ENCODE measurements at regions not wholly inside any gene's neighbourhood (a gene's known extent, or its start where the extent isn't known, plus 50 kb on each side); places are given as distances from the start of the nearest gene placed in this dataset.

DNA sequence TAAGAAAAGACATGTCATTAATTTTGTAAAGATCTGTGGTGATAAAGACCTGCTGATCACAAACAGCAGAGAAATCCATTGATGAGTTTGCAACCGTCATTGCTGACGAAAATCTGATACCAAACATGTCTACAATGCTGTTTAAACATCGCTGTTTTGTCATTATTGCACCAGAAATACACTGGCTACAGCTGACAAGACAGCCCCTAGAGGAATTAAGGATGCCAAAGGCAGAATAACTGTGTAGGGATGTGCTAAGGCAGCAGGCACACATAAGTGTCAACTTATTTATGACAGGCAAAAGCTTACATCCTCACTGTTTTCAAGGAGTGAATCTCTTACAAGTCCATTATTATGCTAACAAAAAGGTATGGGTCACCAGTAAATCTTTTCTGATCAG, 439.3 kb downstream of the TLE1 start:
- H2BK12ac ChIP-seq (ENCODE audit: insufficient read length, low read depth, low read length), result no peak overlapping the region
- no peaks in the 10 kb centered on the region for H3K27me3 Mint-ChIP-seq (ENCODE audit: low read depth)
- H3K36me3 Mint-ChIP-seq (ENCODE audit: insufficient read depth in 1 of 3, low read depth in 3 of 3), result no peaks in the 10 kb centered on the region; a peak in 1 of 7 replicates
- H4K8ac ChIP-seq (replicated peaks; ENCODE audit: insufficient read length, low read depth, low read length), result no peak overlapping the region
- no peak overlapping the region for H3K23ac ChIP-seq (ENCODE audit: insufficient read length, low read depth, low read length)
- no peak overlapping the region for H3K27ac Mint-ChIP-seq
- H4K20me1 ChIP-seq (ENCODE audit: control insufficient read depth, insufficient read depth, insufficient read length), result no peaks in the 10 kb centered on the region
- H3K4ac ChIP-seq (ENCODE audit: low read depth, low read length), result no peak overlapping the region
- H2BK15ac ChIP-seq (ENCODE audit: low read depth, low read length), result no peak overlapping the region
- no peak overlapping the region for H3K18ac ChIP-seq (ENCODE audit: insufficient read length, low read depth, low read length)
- no peak overlapping the region for H2BK120ac ChIP-seq (ENCODE audit: low read depth, low read length, poor library complexity, severe bottlenecking)
- no peak overlapping the region for H3K56ac ChIP-seq (ENCODE audit: insufficient read length, low read depth, low read length)
- H3K9me3 Mint-ChIP-seq, result peaks cover 0 to 4% of the 10 kb centered on the region in 2 experiments; a peak in 2 of 5 replicates
- no peak overlapping the region for H3K9ac ChIP-seq (ENCODE audit: extremely low read depth, insufficient read length, low read length)
- H3K4me1 ChIP-seq (ENCODE audit: insufficient read depth, low read length), result no peaks in the 10 kb centered on the region; the same call in 1 of the 2 replicates
- no peak overlapping the region for H4K5ac ChIP-seq (ENCODE audit: insufficient read length, low read depth, low read length)
- H3K9me3 ChIP-seq (ENCODE audit: control insufficient read depth, low read depth, low read length), result no peaks in the 10 kb centered on the region
- peaks cover 3 to 7% of the 10 kb centered on the region in 2 experiments; a peak in 2 of 4 replicates for H3K4me1 Mint-ChIP-seq
- H3K27ac ChIP-seq (ENCODE audit: insufficient read length, low read depth, low read length), result no peak overlapping the region
- no peak overlapping the region for H3K14ac ChIP-seq (ENCODE audit: insufficient read depth, low read length)
- TF ChIP-seq, protein P1, sequence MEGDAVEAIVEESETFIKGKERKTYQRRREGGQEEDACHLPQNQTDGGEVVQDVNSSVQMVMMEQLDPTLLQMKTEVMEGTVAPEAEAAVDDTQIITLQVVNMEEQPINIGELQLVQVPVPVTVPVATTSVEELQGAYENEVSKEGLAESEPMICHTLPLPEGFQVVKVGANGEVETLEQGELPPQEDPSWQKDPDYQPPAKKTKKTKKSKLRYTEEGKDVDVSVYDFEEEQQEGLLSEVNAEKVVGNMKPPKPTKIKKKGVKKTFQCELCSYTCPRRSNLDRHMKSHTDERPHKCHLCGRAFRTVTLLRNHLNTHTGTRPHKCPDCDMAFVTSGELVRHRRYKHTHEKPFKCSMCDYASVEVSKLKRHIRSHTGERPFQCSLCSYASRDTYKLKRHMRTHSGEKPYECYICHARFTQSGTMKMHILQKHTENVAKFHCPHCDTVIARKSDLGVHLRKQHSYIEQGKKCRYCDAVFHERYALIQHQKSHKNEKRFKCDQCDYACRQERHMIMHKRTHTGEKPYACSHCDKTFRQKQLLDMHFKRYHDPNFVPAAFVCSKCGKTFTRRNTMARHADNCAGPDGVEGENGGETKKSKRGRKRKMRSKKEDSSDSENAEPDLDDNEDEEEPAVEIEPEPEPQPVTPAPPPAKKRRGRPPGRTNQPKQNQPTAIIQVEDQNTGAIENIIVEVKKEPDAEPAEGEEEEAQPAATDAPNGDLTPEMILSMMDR (conservative IDR thresholded peaks at IDR 0.05), result no peak
- H2AFZ ChIP-seq (ENCODE audit: low read length), result no peak overlapping the region
- no peak overlapping the region for H2BK20ac ChIP-seq (ENCODE audit: low read depth, low read length, poor library complexity, severe bottlenecking)
- H3K4me3 Mint-ChIP-seq, result no peak overlapping the region
- H3T11ph ChIP-seq (ENCODE audit: low read length), result no peak overlapping the region
- no peak for DNase-seq
- H3K79me1 ChIP-seq (ENCODE audit: insufficient read depth, low read depth, low read length, poor library complexity, severe bottlenecking), result no peaks in the 10 kb centered on the region
- no peak overlapping the region for H2AK5ac ChIP-seq (ENCODE audit: insufficient read length, low read length)
- no CpG with 5 or more reads among the region's 3 CpGs for WGBS (ENCODE audit: extremely low coverage, insufficient read length, low lambda C conversion rate)
- no peaks in the 10 kb centered on the region for H3K27me3 ChIP-seq (ENCODE audit: insufficient read depth, low read length)
- no peaks in the 10 kb centered on the region for H3K23me2 ChIP-seq (ENCODE audit: insufficient read length, low read depth, low read length, poor library complexity, severe bottlenecking)
- no peaks in the 10 kb centered on the region for H3K79me2 ChIP-seq (ENCODE audit: insufficient read depth, low read length)
- H3K4me2 ChIP-seq (ENCODE audit: insufficient read depth, insufficient read length, low read length), result no peak overlapping the region
- H4K91ac ChIP-seq (ENCODE audit: insufficient read length, low read depth, low read length), result no peak overlapping the region
- no peak overlapping the region for H2BK5ac ChIP-seq (ENCODE audit: insufficient read length, low read length)

Measured in H9 (cell line).